ENCODE measurements at regions not wholly inside any gene's neighbourhood (a gene's known extent, or its start where the extent isn't known, plus 50 kb on each side); places are given as distances from the start of the nearest gene placed in this dataset.

GRCh38 chr14:97104029-97104428 lies 306.8 kb downstream of the VRK1 start:
- no peak for DNase-seq (ENCODE audit: low read depth)
- no peak for TF ChIP-seq CTCF (conservative IDR thresholded peaks at IDR 0.05; ENCODE audit: low read depth, low read length)
- H3K4me3 ChIP-seq (ENCODE audit: low read depth, low read length): no peak overlapping the region

GRCh38 chr14:97106166-97106565 lies 309.0 kb downstream of the VRK1 start:
- DNase-seq (ENCODE audit: low read depth): no peak
- no peak for TF ChIP-seq CTCF (conservative IDR thresholded peaks at IDR 0.05; ENCODE audit: low read depth, low read length)
- no peak overlapping the region for H3K4me3 ChIP-seq (ENCODE audit: low read depth, low read length)

GRCh38 chr14:97106609-97107008 lies 309.4 kb downstream of the VRK1 start:
- TF ChIP-seq CTCF (conservative IDR thresholded peaks at IDR 0.05; ENCODE audit: low read depth, low read length): no peak
- no peak overlapping the region for H3K4me3 ChIP-seq (ENCODE audit: low read depth, low read length)
- no peak for DNase-seq (ENCODE audit: low read depth)

GRCh38 chr14:97107080-97107479 lies 309.9 kb downstream of the VRK1 start:
- no peak for TF ChIP-seq CTCF (conservative IDR thresholded peaks at IDR 0.05; ENCODE audit: low read depth, low read length)
- no peak for DNase-seq (ENCODE audit: low read depth)
- no peak overlapping the region for H3K4me3 ChIP-seq (ENCODE audit: low read depth, low read length)

- TF ChIP-seq CTCF (conservative IDR thresholded peaks at IDR 0.05; ENCODE audit: low read depth, low read length): no peak
- no peak overlapping the region for H3K4me3 ChIP-seq (ENCODE audit: low read depth, low read length)
- DNase-seq (ENCODE audit: low read depth): no peak
Observed at GRCh38 chr14:97107760-97108159, 310.6 kb downstream of the VRK1 start.

GRCh38 chr14:97109234-97109633 lies 312.1 kb downstream of the VRK1 start:
- no peak for TF ChIP-seq CTCF (conservative IDR thresholded peaks at IDR 0.05; ENCODE audit: low read depth, low read length)
- no peak for DNase-seq (ENCODE audit: low read depth)
- no peak overlapping the region for H3K4me3 ChIP-seq (ENCODE audit: low read depth, low read length)

GRCh38 chr14:97113339-97113738 lies 316.2 kb downstream of the VRK1 start:
- no peak for DNase-seq (ENCODE audit: low read depth)
- no peak for TF ChIP-seq CTCF (conservative IDR thresholded peaks at IDR 0.05; ENCODE audit: low read depth, low read length)
- H3K4me3 ChIP-seq (ENCODE audit: low read depth, low read length): no peak overlapping the region

All from choroid plexus epithelial cell (primary cell).